K562 (cell line): ENCODE measurements at regions not wholly inside any gene's neighbourhood (a gene's known extent, or its start where the extent isn't known, plus 50 kb on each side); places are given as distances from the start of the nearest gene placed in this dataset.
A peak's percentile ranks its signal among the peaks of the same experiment; 100 is the strongest.

Experiments
- NR4A1 ChIP-seq, 2 experiments: fragments of 250-450 bp in 1 of 2; fragments of 450-650 bp in 1 of 2; sonication (Bioruptor Pico) in 1 of 2; IDR thresholded peaks; 2 replicates each; pipeline versions ENCODE4 v1.4.0 to v1.6.1; 2016 to 2020; ENCODE audit warnings: mild to moderate bottlenecking in 2 of 2, missing compliant biosample characterization in 1 of 2, missing genetic modification characterization in 1 of 2, moderate library complexity in 1 of 2
- PTRF ChIP-seq: fragments of 450-650 bp; IDR thresholded peaks from 2 replicates; pipeline ENCODE4 v1.6.1; 2016; ENCODE audit warnings: mild to moderate bottlenecking, missing genetic modification characterization, missing compliant biosample characterization
- RB1 ChIP-seq: fragments of 450-650 bp; IDR thresholded peaks from 2 replicates; pipeline ENCODE4 v1.6.1; 2017; ENCODE audit warnings: low read depth, mild to moderate bottlenecking
- RBM15 ChIP-seq: fragments of 200-400 bp; formaldehyde crosslinking; IDR thresholded peaks from 2 replicates; pipeline ENCODE4 v1.6.1; 2018; ENCODE audit warnings: mild to moderate bottlenecking, low read length, moderate library complexity; ENCODE audit not compliant: insufficient read depth
- TF ChIP-seq, protein P1 (sequence below): fragments of 250-450 bp; sonication (Bioruptor Pico); IDR thresholded peaks from 2 replicates; pipeline ENCODE4 v1.9.0; 2021; ENCODE audit warnings: mild to moderate bottlenecking, inconsistent platforms
- TF ChIP-seq, protein P2 (sequence below): fragments of 450-650 bp; IDR thresholded peaks from 2 replicates; pipeline ENCODE4 v1.6.1; 2017; ENCODE audit warnings: antibody characterized with exemption, mild to moderate bottlenecking

DNA sequence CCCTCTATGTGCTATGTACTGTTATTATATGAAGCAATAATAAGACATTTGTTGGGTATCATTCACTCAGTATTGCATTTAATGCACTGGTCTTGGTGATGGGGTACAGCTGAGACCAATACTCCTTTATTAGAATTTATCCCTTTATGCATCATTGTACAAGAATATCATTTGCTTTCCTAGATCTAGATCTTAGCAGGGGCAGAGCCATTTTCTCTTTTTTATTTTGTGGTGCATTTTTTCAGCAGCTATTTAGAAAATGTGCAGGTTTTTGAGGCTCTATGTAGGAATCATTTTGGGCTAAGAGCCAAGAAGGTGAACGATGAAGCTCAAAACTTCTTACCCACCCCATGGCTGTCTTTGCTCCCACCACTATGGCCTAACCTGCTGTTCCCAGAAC, 114.2 kb downstream of the OR2B2 start (continued):
- TF ChIP-seq NR4A1 (CRISPR knock-in tag; IDR thresholded peaks at IDR 0.05) (no peak), NR4A1 (tag; IDR thresholded peaks at IDR 0.05) (peak; percentile 26; the same call in 1 of the 2 replicates), PTRF (peak; percentile 61; the same call in 1 of the 2 replicates), RB1 (no peak), RBM15 (no peak)
- TF ChIP-seq, protein P1, sequence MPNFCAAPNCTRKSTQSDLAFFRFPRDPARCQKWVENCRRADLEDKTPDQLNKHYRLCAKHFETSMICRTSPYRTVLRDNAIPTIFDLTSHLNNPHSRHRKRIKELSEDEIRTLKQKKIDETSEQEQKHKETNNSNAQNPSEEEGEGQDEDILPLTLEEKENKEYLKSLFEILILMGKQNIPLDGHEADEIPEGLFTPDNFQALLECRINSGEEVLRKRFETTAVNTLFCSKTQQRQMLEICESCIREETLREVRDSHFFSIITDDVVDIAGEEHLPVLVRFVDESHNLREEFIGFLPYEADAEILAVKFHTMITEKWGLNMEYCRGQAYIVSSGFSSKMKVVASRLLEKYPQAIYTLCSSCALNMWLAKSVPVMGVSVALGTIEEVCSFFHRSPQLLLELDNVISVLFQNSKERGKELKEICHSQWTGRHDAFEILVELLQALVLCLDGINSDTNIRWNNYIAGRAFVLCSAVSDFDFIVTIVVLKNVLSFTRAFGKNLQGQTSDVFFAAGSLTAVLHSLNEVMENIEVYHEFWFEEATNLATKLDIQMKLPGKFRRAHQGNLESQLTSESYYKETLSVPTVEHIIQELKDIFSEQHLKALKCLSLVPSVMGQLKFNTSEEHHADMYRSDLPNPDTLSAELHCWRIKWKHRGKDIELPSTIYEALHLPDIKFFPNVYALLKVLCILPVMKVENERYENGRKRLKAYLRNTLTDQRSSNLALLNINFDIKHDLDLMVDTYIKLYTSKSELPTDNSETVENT: no peak
- TF ChIP-seq, protein P2, sequence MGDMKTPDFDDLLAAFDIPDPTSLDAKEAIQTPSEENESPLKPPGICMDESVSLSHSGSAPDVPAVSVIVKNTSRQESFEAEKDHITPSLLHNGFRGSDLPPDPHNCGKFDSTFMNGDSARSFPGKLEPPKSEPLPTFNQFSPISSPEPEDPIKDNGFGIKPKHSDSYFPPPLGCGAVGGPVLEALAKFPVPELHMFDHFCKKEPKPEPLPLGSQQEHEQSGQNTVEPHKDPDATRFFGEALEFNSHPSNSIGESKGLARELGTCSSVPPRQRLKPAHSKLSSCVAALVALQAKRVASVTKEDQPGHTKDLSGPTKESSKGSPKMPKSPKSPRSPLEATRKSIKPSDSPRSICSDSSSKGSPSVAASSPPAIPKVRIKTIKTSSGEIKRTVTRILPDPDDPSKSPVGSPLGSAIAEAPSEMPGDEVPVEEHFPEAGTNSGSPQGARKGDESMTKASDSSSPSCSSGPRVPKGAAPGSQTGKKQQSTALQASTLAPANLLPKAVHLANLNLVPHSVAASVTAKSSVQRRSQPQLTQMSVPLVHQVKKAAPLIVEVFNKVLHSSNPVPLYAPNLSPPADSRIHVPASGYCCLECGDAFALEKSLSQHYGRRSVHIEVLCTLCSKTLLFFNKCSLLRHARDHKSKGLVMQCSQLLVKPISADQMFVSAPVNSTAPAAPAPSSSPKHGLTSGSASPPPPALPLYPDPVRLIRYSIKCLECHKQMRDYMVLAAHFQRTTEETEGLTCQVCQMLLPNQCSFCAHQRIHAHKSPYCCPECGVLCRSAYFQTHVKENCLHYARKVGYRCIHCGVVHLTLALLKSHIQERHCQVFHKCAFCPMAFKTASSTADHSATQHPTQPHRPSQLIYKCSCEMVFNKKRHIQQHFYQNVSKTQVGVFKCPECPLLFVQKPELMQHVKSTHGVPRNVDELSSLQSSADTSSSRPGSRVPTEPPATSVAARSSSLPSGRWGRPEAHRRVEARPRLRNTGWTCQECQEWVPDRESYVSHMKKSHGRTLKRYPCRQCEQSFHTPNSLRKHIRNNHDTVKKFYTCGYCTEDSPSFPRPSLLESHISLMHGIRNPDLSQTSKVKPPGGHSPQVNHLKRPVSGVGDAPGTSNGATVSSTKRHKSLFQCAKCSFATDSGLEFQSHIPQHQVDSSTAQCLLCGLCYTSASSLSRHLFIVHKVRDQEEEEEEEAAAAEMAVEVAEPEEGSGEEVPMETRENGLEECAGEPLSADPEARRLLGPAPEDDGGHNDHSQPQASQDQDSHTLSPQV: peak; percentile 37; the same call in 1 of the 2 replicates
